Neutrophil (primary cell): ENCODE measurements at regions not wholly inside any gene's neighbourhood (a gene's known extent, or its start where the extent isn't known, plus 50 kb on each side); places are given as distances from the start of the nearest gene placed in this dataset.

Source experiments
- H3K27ac ChIP-seq: fragments of 200-600 bp; sonication (generic); 2 replicates; pipeline ENCODE4 v1.5.1; 2016; ENCODE audit warnings: mild to moderate bottlenecking, moderate library complexity
- H3K27me3 ChIP-seq: fragments of 200-600 bp; sonication (generic); 2 replicates; pipeline ENCODE4 v1.6.0; 2016; ENCODE audit warnings: mild to moderate bottlenecking
- H3K36me3 ChIP-seq: fragments of 200-600 bp; sonication (generic); 2 replicates; pipeline ENCODE4 v1.5.1; 2017
- H3K4me1 ChIP-seq, 2 experiments: fragments of 200-600 bp in 1 of 2; sonication (generic) in 1 of 2; 1 replicate in 1 of 2; 2 replicates in 1 of 2; pipeline versions ENCODE4 v1.5.1 to v1.6.1; 2013 to 2016; ENCODE audit warnings: low read depth in 1 of 2, low read length in 1 of 2, mild to moderate bottlenecking in 1 of 2, moderate library complexity in 1 of 2; ENCODE audit not compliant: control insufficient read depth in 1 of 2, insufficient read depth in 1 of 2
- H3K4me3 ChIP-seq, 2 experiments: fragments of 200-600 bp in 1 of 2; sonication (generic) in 1 of 2; 1 replicate in 1 of 2; 2 replicates in 1 of 2; pipeline ENCODE4 v1.5.1; 2013 to 2016; ENCODE audit warnings: low read depth in 1 of 2, low read length in 1 of 2, mild to moderate bottlenecking in 1 of 2, moderate library complexity in 1 of 2
- H3K9me3 ChIP-seq: fragments of 200-600 bp; sonication (generic); 2 replicates; pipeline ENCODE4 v1.5.1; 2016
- TF ChIP-seq, protein P1 (sequence below): fragments of 200-600 bp; sonication (generic); IDR thresholded peaks from 2 replicates; pipeline ENCODE4 v1.5.1; 2016; ENCODE audit warnings: antibody characterized with exemption

DNA sequence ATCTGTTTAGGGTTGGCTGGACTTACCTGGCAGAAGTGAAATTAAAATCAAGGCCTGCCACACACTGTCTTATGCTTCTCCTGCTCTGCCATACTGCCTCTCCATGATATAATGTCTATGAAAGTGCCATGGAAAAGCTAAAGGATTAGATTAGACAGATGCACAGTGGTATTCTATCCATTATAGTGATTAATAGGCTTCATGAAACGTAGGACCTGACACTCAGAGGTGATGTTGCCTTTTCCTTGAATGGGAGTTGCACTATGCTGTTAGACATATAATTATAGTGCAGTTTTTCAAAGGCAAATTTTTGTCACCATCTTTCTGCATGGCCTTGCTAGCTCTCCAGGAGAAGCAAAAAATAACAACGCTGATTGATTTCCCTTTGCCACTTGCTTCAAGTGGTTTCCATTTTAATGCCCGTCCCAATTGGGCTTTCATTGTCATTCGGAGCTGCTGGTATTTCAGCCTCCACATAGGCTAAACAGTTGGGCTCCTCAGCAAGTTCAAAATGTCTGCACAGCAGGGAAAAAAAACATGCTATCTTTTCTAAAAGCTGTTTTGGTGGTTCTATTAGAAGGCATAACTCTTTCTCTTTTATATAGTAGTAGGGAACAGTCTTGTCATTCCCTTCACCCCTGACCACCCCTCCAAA is 502.8 kb upstream of the GOT2 start:
- H3K27me3 ChIP-seq, result no peaks in the 10 kb centered on the region
- H3K9me3 ChIP-seq, result no peaks in the 10 kb centered on the region
- no peak overlapping the region for H3K27ac ChIP-seq

DNA sequence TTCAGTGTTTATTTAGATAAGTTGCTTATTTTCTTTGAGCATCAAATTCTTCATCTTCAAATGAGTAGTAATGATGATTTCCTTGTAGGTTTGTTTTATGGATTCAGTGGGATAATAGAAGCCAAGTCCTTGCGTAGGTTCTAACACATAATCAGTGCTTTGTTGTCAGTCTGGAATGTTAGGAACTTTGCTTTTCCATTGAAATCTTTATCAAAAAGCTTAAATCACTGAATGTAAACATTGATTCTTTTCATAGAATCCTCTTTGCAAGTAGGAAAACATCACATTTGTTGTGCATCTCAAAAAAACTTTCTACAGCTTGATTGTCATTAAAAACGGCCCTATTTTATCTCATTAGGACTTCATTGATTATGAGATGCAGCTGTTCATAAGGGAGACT is 490.3 kb upstream of the GOT2 start:
- TF ChIP-seq, protein P1, sequence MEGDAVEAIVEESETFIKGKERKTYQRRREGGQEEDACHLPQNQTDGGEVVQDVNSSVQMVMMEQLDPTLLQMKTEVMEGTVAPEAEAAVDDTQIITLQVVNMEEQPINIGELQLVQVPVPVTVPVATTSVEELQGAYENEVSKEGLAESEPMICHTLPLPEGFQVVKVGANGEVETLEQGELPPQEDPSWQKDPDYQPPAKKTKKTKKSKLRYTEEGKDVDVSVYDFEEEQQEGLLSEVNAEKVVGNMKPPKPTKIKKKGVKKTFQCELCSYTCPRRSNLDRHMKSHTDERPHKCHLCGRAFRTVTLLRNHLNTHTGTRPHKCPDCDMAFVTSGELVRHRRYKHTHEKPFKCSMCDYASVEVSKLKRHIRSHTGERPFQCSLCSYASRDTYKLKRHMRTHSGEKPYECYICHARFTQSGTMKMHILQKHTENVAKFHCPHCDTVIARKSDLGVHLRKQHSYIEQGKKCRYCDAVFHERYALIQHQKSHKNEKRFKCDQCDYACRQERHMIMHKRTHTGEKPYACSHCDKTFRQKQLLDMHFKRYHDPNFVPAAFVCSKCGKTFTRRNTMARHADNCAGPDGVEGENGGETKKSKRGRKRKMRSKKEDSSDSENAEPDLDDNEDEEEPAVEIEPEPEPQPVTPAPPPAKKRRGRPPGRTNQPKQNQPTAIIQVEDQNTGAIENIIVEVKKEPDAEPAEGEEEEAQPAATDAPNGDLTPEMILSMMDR, result no peak
- no peaks in the 10 kb centered on the region for H3K36me3 ChIP-seq

More for the DNA sequence above, 502.8 kb upstream of the GOT2 start:
- no peaks in the 10 kb centered on the region for H3K36me3 ChIP-seq
- TF ChIP-seq, protein P1, result no peak
- H3K4me1 ChIP-seq, result no peaks in the 10 kb centered on the region
- no peak overlapping the region for H3K4me3 ChIP-seq

DNA sequence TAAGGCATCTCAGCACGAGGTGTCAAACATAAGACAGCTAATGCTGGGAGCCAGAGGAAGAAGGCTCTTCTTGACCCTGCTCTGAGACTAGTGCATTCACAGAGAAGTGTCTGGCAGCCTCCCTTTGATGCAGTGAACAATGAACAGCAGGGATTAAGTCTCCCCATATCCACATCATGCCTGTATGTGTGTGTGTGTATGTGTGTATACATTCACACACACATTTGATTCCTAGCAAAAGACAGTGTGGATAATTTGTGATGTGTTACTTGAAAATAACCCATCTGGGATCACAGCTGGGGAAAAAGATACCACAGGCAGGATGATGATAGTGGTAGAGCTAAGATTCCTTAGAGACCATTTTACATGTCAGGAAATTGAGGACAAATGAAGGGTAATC is 485.9 kb upstream of the GOT2 start:
- TF ChIP-seq, protein P1, result no peak
- Histone ChIP-seq H3K9me3 (no peaks in the 10 kb centered on the region), H3K36me3 (no peaks in the 10 kb centered on the region), H3K27ac (no peak overlapping the region), H3K4me3 (no peak overlapping the region), H3K27me3 (no peaks in the 10 kb centered on the region), H3K4me1 (no peaks in the 10 kb centered on the region)

More for the DNA sequence above, 490.3 kb upstream of the GOT2 start:
- Histone ChIP-seq H3K4me3 (no peak overlapping the region), H3K9me3 (no peaks in the 10 kb centered on the region), H3K27ac (no peak overlapping the region), H3K27me3 (no peaks in the 10 kb centered on the region), H3K4me1 (no peaks in the 10 kb centered on the region)

DNA sequence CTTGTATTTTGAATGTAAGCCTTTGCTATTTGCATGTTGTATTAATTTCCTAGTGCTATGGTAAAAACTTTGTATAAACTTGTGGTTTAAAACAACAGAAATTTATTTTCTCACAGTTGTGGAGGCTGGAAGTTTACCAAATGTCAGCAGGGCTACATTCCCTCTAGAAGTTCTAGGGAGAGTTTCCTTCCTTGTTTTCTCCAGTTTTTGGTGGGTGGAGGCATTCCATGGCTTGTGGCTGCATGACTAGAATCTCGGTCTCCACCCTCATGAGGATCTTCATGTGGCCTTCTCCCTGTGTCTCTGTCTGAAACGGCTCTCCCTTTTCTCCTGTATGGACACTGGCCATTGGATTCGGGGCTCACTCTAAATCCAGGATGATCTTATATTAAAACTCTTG is 482.2 kb upstream of the GOT2 start:
- H3K27me3 ChIP-seq, result no peaks in the 10 kb centered on the region
- H3K27ac ChIP-seq, result no peak overlapping the region
- no peaks in the 10 kb centered on the region for H3K36me3 ChIP-seq
- H3K4me1 ChIP-seq, result no peaks in the 10 kb centered on the region
- TF ChIP-seq, protein P1, result no peak
- H3K9me3 ChIP-seq, result no peaks in the 10 kb centered on the region
- no peak overlapping the region for H3K4me3 ChIP-seq

DNA sequence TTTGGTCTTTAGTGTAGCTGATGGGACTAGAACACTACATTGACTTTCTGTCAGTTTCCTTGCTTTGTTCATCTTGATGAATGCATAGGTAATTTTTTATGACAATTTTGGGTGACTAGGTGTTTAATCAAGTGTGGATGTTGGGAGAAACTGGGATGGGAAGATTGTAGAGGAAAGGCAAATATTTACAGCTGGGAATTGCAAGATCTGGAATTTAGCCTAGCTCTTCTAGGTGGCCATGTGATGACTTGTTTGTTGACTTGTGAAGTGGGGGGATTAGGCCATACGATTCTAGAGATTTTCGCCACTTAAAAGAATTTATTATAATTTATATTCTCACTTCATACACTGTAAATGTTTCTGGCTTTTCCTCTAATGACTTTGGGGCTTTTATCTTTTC is 480.3 kb upstream of the GOT2 start:
- H3K27me3 ChIP-seq, result no peaks in the 10 kb centered on the region
- H3K27ac ChIP-seq, result no peak overlapping the region
- H3K4me3 ChIP-seq, result no peak overlapping the region
- H3K9me3 ChIP-seq, result no peaks in the 10 kb centered on the region
- TF ChIP-seq, protein P1, result no peak
- H3K4me1 ChIP-seq, result no peaks in the 10 kb centered on the region
- H3K36me3 ChIP-seq, result no peaks in the 10 kb centered on the region
